UCSD-AML1 (cell line): ENCODE measurements at regions not wholly inside any gene's neighbourhood (a gene's known extent, or its start where the extent isn't known, plus 50 kb on each side); places are given as distances from the start of the nearest gene placed in this dataset.
"Not testable (repeated sequence)": the region's sequence is repeated elsewhere in the genome, so short reads cannot be mapped to it uniquely, and the experiment has no call there.

Experiments
- DNase-seq: peaks from one replicate; lab custom pipeline; 2025; ENCODE audit not compliant: unreplicated experiment; lab: John Stamatoyannopoulos, UW

DNA sequence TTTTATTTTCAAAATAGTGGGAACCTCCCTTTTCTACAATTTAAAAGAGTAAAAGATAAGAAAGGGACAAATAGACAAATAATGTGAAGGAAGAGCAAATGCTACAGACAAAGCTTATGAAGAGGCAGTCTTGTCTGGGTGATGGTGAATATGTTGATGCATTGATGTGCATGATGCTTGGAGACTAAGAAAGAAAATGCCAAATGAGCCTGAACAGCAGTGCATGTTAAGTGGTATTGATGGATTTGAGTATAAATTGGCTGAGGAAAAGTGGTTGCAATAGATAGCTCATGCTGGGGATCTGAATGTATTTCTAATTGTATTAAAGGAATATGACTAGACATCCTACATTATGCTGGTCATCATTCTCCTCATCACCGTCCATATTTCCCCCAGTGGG is 268.6 kb upstream of the ANO5 start:
- DNase-seq, result no peak

DNA sequence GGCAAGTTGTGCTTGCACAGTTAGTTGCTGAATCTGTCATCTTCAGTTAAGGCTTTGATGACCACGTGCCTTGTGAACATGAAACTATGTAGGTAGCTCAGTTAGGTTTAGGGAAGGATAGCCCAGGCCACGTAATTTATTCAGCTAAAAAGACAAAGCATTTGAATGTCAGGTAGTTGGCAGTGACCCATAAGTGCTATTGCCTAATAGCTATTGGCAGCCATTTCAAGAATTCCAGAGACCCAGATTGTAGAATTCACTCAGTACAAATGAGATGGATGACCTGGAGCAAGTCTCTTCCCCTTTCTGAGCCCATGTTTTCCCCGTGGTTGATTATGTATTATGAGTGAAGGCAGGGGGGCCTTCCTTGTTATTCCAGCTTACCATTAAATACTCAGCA is 265.3 kb upstream of the ANO5 start:
- no peak for DNase-seq

DNA sequence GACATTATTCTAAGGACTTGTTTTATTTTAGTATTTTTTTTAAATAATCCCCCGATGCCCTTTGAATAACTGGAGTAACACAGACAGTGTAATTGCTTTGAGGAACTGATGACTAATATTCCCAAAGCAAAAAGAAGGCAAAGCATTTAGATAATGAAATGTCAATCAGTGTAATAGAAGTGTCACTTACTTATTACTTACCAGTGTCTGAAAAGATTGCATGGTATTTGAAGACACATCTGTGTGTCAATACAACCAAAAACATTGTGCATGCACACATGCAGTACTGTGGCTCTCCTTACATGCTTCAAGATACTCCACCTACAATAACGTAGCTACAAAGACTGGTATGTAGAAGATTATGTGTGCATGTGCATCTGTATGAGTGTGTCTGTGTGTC is 264.0 kb upstream of the ANO5 start:
- no peak for DNase-seq

DNA sequence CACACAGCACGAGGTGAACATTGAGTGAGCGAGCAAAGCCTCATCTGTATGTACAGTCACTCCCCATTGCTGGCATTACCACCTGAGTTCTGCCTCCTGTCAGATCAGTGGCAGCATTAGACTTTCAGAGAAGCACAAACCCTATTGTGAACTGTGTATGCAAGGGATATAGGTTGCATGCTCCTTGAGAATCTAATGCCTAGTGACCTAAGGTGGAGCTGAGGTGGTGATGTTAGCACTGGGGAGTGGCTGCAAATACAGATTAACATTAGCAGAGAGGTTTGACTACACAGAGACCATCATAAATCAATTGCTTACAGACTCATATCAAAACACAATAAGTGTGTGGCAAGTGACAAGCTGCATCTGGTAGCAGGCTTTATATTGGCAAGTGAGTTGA is 262.5 kb upstream of the ANO5 start:
- no peak for DNase-seq

DNA sequence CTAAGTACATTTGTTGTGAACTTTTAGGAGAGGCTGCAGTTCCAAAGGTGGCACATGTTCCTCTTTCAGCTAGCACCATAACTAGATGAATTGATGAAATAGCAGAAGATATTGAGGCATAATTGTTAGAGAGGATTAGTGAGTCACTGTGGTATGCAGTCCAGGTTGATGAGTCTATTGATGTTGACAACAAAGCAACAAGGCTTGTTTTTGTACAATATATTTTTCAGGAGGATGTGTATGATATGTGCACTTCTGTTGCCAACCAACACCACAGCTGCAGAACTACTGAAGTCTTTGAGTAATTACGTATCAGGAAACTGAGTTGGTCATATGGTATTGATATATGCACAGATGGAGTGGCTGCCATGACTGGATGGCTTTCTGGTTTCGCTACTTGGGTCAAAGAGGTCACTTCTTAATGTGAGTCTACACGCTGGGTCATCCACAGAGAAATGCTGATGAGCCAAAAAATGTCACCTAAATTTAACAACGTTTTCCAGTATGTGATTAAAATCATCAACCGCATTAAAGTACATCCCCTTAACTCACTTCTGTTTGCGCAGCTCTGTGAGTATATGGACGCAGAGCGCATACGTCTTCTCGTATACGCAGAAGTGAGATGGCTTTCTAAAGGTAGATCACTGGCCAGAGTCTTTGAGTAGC is 261.3 kb upstream of the ANO5 start:
- no peak for DNase-seq

DNA sequence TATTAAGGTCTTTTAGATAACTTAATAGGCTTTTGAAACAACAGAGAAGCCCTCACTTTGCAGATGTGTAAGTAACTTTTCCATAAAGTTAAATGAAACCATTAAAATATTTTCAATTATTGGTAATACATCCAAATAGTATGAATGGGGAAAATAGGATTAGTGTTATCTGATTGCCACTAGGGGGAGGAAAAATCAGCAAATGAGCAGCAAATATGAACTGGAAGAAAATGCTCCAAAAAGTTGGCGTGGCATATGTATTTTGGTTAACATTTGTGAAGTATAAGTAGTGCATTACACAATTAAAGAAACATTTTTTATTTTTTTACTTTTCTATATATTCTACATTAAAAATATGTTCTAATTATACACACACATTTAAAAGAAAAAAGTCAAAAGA is 259.8 kb upstream of the ANO5 start:
- no peak for DNase-seq

DNA sequence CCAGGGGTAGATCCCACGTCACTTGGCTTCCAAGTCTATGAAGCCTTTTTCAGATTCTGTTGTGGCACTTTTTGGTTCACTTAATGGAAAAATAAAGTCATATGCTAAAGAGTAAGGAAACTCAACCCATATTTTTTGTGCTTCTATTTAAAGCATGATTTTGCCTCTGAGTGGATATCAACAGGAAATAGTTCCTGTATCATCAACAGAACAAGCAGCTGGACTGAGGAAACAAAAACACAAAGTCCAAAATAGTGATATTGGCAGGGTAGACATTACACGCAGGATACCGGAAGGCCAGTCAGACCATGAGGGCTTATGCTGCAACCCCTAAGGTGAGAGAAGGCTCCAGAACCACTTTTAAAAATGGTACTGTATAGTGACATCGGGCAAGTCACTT is 248.3 kb upstream of the ANO5 start:
- no peak for DNase-seq

DNA sequence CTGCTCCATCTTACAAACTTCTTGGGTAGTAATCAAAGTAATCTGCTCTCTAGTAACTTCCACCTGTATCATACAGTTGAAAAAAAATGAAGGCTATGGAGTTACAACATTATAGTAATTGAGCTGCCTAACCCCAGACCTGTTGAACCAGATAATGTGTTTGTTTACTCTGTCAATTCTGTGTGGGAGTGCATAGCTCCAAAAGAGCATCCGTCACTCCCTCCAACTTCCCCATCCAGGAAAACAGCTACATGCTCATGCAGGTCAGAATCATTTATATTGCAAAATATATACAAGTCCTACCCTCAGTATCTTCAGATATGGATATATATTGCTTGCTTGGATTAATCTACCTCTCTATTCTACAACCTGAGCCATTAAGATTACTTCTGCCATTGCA is 244.0 kb upstream of the ANO5 start:
- no peak for DNase-seq

DNA sequence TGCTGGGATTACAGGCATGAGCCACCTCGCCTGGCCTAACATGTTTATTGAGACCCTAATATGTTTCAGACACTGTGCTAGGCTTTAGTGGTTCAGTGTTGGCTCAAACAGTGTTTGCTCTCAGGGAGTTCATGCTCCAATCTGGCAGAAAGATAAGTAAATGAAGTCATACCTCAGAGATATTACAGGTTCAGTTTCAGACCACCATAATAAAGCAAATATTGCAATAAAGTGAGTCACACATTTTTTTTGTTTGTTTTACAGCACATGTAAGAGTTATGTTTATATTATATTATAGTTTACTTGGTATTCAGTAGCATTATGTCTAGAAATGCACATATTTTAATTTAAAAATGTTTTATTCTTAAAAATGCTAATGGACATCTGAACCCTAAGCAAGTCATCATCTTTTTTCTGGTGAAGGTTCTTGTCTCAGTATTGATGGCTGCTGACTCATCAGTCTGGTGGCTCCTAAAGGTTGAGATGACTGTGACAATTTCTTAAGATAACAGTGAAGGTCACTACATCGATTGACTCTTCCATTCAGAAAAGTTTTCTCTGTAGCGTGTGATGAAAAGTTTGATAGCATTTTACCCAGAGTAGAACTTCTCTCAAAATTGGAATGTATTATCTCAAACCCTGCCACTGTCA is 243.0 kb upstream of the ANO5 start:
- no peak for DNase-seq

DNA sequence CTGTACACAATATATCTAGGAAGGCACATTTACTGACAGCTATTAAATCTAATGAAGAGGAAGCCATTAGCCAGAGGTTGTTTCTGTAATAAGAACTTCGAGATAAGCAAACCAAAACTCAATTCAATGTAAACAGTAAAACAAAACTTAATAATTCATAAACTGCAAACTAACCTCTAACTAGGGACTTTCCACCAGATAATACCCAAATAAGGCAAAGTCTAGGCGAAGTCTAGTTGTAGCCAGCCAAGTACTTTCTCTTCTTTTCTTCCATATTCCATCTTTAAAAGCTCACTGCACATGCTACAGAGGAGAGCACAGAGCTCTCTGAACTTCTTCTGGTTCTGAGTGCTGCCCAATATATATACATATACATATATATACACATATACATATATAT is 229.9 kb upstream of the ANO5 start:
- DNase-seq, result no peak

DNA sequence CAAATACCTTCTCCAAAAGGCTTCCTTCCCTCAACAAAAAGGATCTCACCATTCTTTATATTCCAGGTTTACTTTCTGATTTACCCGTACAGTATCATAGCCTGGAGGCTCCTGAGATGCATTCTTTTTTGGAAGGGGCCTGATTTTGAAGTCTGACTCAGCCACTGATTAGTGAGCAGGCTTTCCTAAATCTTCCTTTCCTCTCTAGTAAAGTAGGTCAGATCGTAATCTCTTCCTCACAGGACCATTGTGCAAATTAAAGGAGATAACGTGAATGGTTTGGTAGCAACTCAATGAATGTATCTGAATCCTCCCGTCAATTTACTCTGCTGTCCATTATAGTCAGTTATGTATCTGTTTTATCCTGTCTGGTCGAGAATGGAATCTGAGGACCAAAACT is 227.7 kb upstream of the ANO5 start:
- no peak for DNase-seq

DNA sequence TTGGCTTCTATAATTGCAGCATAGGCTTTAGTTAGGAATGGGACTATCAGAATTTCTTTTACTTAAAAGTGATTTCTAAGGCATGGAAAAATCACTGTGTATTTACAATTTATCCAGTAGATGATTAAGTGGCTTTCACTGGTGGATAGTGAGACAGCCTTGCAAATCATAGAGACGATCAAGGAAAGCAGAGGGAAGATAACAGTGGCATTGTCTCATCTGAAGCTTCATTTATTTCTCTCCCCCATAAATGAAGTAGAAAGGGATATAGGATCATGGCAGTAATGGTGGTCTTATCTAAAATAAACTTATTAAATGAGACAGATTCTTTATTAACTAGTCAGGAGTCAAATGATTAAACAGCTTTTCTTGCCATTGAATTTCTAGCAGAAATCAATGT is 224.2 kb upstream of the ANO5 start:
- no peak for DNase-seq

DNA sequence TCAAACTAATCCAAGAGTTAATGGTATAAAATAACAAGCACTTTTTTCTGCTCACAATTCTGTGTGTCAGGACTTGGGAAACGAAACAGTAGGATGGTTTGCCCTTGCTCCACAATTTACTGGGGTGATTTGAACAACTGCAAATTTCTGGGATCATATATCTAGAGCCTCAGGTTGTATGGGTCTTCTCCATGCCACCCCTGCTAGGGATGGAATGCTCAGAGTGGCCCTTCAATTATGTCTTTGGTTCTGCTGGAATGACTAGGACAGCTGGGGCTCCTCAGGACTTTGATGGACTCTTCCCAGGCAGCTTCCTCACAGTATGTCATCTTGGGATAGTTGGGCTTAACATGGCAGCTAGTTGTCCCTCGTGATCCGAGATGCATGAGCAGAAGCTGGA is 223.0 kb upstream of the ANO5 start:
- DNase-seq, result no peak

DNA sequence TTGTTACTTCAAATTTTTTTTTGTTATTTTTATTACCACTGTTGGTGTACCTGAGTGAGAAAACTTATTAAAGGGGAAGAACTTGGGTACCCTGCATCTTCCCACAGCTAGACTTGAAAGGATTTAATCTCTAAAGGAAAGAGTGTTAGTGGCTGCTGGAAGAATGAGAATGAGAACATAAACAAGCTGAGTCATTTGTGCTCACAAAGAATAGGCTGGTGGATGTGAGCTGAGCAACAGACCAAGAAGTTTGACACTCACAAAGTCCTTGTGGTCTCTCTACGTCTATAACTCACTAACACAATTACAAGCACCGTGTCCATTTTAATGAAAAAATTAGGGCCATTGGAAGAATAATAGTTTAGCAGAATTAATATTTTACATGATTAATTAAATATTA is 217.6 kb upstream of the ANO5 start:
- DNase-seq, result no peak

DNA sequence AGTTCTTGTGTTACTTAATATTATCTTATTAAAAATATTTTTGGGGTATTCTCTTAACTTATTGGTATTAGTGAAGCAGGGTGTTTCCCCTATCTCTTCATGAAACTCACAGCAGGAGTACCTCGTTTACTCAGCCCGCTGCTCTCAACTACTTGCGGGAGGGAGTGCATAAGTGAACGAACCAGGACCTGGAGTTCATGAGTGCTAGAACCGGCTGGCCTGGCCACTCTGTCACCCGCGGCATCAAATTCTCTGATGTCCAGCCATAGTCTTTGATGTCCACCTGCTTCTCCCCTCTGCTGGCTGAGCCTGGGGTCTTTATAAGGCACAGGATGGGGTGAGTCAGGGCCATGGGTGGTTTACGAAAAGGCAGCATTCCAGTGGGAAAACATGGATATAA is 216.7 kb upstream of the ANO5 start:
- DNase-seq, result no peak

DNA sequence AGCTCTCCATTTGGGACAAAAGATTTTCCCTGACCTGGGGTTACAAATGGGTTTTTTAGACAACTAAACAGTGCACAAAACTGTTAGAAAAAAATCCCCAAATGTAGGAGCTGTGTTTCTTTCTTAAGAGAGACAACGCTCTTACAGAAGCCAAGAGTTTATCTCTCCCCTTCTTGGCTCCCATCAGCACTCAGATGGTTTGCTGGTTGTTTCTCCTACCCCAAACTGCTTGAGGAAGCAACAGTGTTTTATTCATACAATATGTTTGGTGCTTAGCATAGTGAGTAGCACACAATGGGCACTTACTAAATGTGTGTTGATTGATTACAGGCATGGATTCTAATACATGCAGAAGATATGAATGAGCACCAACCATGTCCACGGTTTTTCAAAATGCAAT is 209.5 kb upstream of the ANO5 start:
- DNase-seq, result no peak

DNA sequence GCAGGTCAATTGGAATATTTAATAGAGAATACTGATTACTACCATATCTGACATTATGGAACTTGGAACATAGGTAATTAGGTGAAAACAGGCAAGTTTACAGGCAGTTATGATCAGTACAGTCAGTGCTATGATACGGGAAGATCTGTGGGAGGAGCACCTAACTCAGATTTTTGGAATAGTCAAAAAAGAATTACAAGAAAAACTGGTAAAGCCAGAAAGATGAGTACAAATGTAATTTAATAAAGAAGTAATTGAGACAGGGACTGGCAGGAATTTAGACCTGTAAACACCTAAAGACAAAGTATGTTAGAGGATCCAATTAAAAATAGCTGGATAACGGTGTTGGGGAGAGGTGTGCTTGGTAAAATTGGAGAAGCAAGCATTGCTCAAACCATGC is 206.5 kb upstream of the ANO5 start:
- no peak for DNase-seq

DNA sequence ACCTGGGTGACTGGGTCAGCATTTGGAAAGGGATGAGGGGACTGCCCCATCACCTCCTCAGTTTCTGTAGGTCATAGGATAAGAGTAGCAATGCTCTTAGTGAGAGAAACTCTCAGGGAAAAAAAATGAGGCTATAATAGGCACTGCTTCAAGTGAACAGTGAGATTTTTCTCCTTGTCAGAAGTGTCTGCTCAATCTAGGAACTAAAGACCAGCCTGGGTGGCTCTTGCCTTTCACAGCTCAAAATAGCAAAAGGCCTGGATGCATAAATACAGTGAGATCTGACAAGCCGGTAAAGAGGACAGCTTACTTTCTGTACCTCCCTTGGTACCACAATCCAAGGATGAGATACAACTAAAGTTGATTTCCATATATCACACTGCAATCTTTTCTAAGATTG is 205.6 kb upstream of the ANO5 start:
- DNase-seq, result no peak

DNA sequence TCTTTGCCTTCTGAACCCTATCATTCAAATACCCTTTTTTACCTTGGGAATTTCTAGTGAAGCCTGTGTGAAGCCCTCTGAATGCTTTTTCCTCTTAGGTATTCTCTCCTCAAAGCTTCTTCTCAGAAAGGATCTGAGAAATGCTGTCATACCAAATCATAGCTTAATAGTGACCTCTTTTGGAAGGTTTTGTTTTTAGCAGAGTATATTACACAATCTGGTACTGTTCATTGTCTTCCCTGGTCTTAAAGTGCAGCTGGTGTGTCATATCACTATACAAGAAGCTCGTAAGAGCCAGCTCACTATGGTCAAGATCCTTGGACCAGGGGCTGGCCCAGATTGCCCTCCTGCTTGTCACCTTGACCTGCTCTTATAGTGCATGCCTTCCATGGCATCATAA is 204.4 kb upstream of the ANO5 start:
- no peak for DNase-seq

DNA sequence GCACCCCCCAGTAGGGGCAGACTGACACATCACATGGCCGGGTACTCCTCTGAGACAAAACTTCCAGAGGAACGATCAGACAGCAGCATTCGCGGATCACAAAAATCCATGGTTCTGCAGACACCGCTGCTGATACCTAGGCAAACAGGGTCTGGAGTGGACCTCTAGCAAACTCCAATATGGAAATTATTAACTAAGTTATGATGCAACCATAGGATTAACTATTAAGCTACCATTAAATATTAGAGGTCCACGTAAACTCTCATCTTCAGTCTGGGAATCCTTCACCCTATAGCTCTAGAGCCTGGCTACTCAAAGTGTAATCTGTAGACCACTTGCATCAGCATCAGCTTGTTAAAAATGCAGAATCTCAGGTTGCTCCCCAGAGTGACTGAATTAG is 191.1 kb upstream of the ANO5 start:
- not testable (repeated sequence) for DNase-seq

DNA sequence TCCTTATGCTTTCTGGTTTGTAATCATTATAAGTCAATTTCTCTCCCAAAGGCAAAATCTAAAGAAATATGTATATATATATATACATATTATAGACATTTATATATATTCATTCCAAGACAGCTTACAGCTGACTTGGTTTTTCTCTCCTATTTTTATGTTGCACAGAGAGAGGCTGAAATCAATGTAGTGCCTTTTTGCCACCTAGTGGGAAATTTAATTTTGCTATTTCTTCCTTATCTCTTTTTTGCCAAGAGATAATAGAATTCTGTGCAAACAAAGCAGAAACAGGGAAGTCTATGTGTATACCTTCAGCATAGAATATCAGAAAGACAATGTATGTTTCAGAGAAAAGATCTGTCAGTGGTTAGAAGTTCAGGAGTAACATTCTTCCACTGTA is 186.0 kb upstream of the ANO5 start:
- DNase-seq, result no peak

DNA sequence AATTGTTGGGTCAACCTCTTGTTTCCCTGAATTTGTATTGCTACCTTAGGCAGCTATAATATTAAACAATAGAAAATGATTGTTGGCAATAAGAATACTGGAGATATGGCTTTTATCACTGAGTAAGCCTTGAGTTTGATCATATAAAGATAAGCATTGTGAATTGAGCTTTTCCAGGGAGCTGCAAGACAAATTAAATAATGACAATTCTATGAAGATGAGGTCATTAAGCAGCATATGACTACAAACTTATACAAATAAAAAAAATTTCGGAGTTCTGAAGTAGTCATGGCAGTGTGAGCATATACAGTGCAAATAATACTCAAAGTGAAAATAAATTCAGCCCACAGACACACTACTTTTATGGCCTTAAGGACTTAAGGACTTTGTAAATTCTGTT is 161.1 kb upstream of the ANO5 start:
- DNase-seq, result no peak

DNA sequence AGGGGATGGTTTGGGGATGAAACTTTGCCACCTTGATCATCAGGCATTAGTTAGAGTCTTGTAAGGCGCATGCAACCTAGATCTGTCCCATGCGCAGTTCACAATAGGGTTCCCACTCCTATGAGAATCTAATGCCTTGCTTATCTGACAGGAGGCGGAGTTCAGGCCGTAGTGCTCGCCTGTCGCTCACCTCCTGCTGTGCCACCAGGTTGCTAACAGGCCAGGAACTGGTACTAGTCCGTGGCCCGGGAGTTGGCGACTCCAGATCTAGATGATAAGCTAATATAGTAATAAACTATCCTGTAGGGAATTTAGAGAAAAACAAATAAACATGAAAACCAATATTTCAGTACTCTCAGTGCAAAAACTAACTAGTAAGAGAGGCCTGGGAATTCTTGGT is 155.4 kb upstream of the ANO5 start:
- DNase-seq, result no peak
